Heart right ventricle (tissue), 16 donors: ENCODE measurements at regions not wholly inside any gene's neighbourhood (a gene's known extent, or its start where the extent isn't known, plus 50 kb on each side); places are given as distances from the start of the nearest gene placed in this dataset.

ENCODE experiments used
- ATAC-seq, 8 donors: fragments of 200-7000 bp; cut with Tn5 transposase; one replicate each; pipeline ENCODE4 v1.9.1; 2020; ENCODE audit warnings: mild to moderate bottlenecking in 8 of 8, moderate library complexity in 8 of 8, moderate number of reproducible peaks in 1 of 8
- DNase-seq, 2 donors: peaks; one replicate each; pipeline ENCODE4 v3.0.0-alpha.2; 2020
- H3K27ac ChIP-seq, 10 donors: fragments of 200-600 bp; sonication (generic) in 2 of 10; one replicate each; pipeline versions ENCODE4 v1.5.0 to v1.8.0; 2020 to 2022; ENCODE audit warnings: mild to moderate bottlenecking in 3 of 10
- H3K27me3 ChIP-seq, 7 donors: fragments of 200-600 bp; one replicate each; pipeline ENCODE4 v1.8.0; 2021 to 2022; ENCODE audit warnings: mild to moderate bottlenecking in 2 of 7
- H3K36me3 ChIP-seq, 9 donors: fragments of 200-600 bp; sonication (generic) in 1 of 9; one replicate each; pipeline versions ENCODE4 v1.5.0 to v1.8.0; 2020 to 2022; ENCODE audit warnings: mild to moderate bottlenecking in 2 of 9
- H3K4me1 ChIP-seq, 9 donors: fragments of 200-600 bp; sonication (generic) in 1 of 9; one replicate each; pipeline versions ENCODE4 v1.5.0 to v1.8.0; 2020 to 2022; ENCODE audit warnings: mild to moderate bottlenecking in 4 of 9
- H3K4me3 ChIP-seq, 10 donors: fragments of 200-600 bp; sonication (generic) in 2 of 10; one replicate each; pipeline versions ENCODE4 v1.5.0 to v1.8.0; 2020 to 2022; ENCODE audit warnings: mild to moderate bottlenecking in 7 of 10, moderate library complexity in 2 of 10
- H3K9me3 ChIP-seq, 11 donors: fragments of 200-600 bp in 10 of 11; sonication (generic) in 2 of 11; one replicate each; pipeline versions ENCODE4 v1.5.0 to v1.8.0; 2013 to 2022; ENCODE audit warnings: mild to moderate bottlenecking in 2 of 11, control low read depth in 1 of 11, moderate library complexity in 1 of 11
- CTCF ChIP-seq, 9 donors: fragments of 200-600 bp; sonication (generic) in 2 of 9; IDR thresholded peaks; one replicate each; pipeline versions ENCODE4 v1.5.0 to v1.8.0; 2021 to 2022; ENCODE audit warnings: antibody characterized with exemption in 9 of 9, mild to moderate bottlenecking in 5 of 9, moderate library complexity in 1 of 9
- WGBS, 2 donors: extraction: QIAGEN DNeasy Blood & Tissue Kit; methylation state at CpG; one replicate each; pipeline ENCODE4 v1.1.7; 2013; ENCODE audit warnings: inconsistent platforms in 1 of 2; 5-methylcytosine and 5-hydroxymethylcytosine counted together
- intact Hi-C, 10 donors: fragments of 100-400 bp; cut with DNase I; formaldehyde crosslinking; loops; one replicate each; pipeline versions ENCODE4 v1.11.1 to v1.14.2; 2022
- donor health status: Arrhythmogenic right ventricular cardiomyopathy.
- donor health status: ischemic (EF 13 %, LVEDD 7.1; RV severe dilation, severe dysfunction).
- donor health status: healthy with polysubstance abuse.
- donor health status: DM: no; HTN: yes; CAD: no.
- donor health status: DM: no; HTN: no; CAD: no.
- donor health status: ischemic (EF 25% LVEDD 6.9; RV normal size, moderate dysfunction).
- donor health status: ischemic (EF 25% LVEDD 5.7; RV mildly dilated, moderate dysfunction).
- donor health status: healthy.
- donor health status: DM: yes; HTN: yes; CAD: no.
- donor health status: Ischemic cardiomyopathy.
- donor health status: ischemic (EF 35%, LVEDD 5.7; RV mildly dilated, moderate dysfunction).
- donor health status: nonischemic (EF 11% LVEDD 7.7; RV severe dilation, severe dysfunction).
- donor health status: DM: yes; HTN: yes; CAD: no.
- donor health status: PGD.
- donor health status: ischemic (EF 29% LVEDD 5.4; RV normal size, mild dysfunction).
- donor health status: nonischemic (EF 23%, LVEDD 6.1; RV moderate dilation, normal function).

GRCh38 chr2:195162918-195163317 is 494.1 kb upstream of the SLC39A10 start:
- DNase-seq (no peak), ATAC-seq (no peak)
- intact Hi-C loops, result no loop called here
- H3K4me1 ChIP-seq, result no peaks in the 10 kb centered on the region
- no peak for TF ChIP-seq CTCF (IDR thresholded peaks at IDR 0.05)
- no peaks in the 10 kb centered on the region for H3K36me3 ChIP-seq
- H3K27me3 ChIP-seq, result no peaks in the 10 kb centered on the region
- H3K4me3 ChIP-seq, result no peak overlapping the region
- 42 to 59% methylated on average over 3 of the region's 3 CpGs for WGBS, 2 donors
- H3K27ac ChIP-seq, result no peak overlapping the region
- H3K9me3 ChIP-seq, result peaks cover 0 to 8% (median 0%) of the 10 kb centered on the region in 11 donors

GRCh38 chr2:195162194-195162593 is 494.8 kb upstream of the SLC39A10 start:
- Histone ChIP-seq H3K36me3 (no peaks in the 10 kb centered on the region), H3K4me3 (no peak overlapping the region), H3K27ac (no peak overlapping the region), H3K27me3 (no peaks in the 10 kb centered on the region), H3K9me3 (peaks cover 0 to 1% (median 0%) of the 10 kb centered on the region in 11 donors), H3K4me1 (no peaks in the 10 kb centered on the region)
- 77% methylated on average over 3 of the region's 3 CpGs for WGBS, 2 donors
- intact Hi-C loops, result no loop called here
- DNase-seq (no peak), ATAC-seq (no peak)
- TF ChIP-seq CTCF (IDR thresholded peaks at IDR 0.05), result no peak

- WGBS, 2 donors, result 84 to 89% methylated on average over 2 of the region's 2 CpGs
- H3K4me1 ChIP-seq, result no peaks in the 10 kb centered on the region
- no peaks in the 10 kb centered on the region for H3K27me3 ChIP-seq
- TF ChIP-seq CTCF (IDR thresholded peaks at IDR 0.05), result no peak
- no peak for ATAC-seq
- intact Hi-C loops, result no loop called here
- no peaks in the 10 kb centered on the region for H3K9me3 ChIP-seq
- no peak overlapping the region for H3K27ac ChIP-seq
- DNase-seq, result no peak
- H3K36me3 ChIP-seq, result no peaks in the 10 kb centered on the region
- no peak overlapping the region for H3K4me3 ChIP-seq
Measured at GRCh38 chr2:195160963-195161362, 496.1 kb upstream of the SLC39A10 start.

- WGBS, 2 donors, result 9 to 12% methylated on average over 2 of the region's 2 CpGs
- TF ChIP-seq CTCF (IDR thresholded peaks at IDR 0.05), result no peak
- no peaks in the 10 kb centered on the region for H3K4me1 ChIP-seq
- H3K4me3 ChIP-seq, result no peak overlapping the region
- intact Hi-C loops, result no loop called here
- ATAC-seq (no peak), DNase-seq (no peak)
- no peak overlapping the region for H3K27ac ChIP-seq
- no peaks in the 10 kb centered on the region for H3K9me3 ChIP-seq
- no peaks in the 10 kb centered on the region for H3K36me3 ChIP-seq
- no peaks in the 10 kb centered on the region for H3K27me3 ChIP-seq
Measured at GRCh38 chr2:195151711-195152110, 505.3 kb upstream of the SLC39A10 start.

GRCh38 chr2:195150819-195151218 is 506.2 kb upstream of the SLC39A10 start:
- ATAC-seq (no peak), DNase-seq (no peak)
- H3K9me3 ChIP-seq, result no peaks in the 10 kb centered on the region
- H3K27ac ChIP-seq, result no peak overlapping the region
- H3K27me3 ChIP-seq, result no peaks in the 10 kb centered on the region
- intact Hi-C loops, result no loop called here
- no peak for TF ChIP-seq CTCF (IDR thresholded peaks at IDR 0.05)
- H3K36me3 ChIP-seq, result no peaks in the 10 kb centered on the region
- H3K4me1 ChIP-seq, result no peaks in the 10 kb centered on the region
- H3K4me3 ChIP-seq, result no peak overlapping the region
- WGBS, 2 donors, result 65 to 69% methylated on average over 2 of the region's 2 CpGs
